ENCODE measurements at regions not wholly inside any gene's neighbourhood (a gene's known extent, or its start where the extent isn't known, plus 50 kb on each side); places are given as distances from the start of the nearest gene placed in this dataset.

DNA sequence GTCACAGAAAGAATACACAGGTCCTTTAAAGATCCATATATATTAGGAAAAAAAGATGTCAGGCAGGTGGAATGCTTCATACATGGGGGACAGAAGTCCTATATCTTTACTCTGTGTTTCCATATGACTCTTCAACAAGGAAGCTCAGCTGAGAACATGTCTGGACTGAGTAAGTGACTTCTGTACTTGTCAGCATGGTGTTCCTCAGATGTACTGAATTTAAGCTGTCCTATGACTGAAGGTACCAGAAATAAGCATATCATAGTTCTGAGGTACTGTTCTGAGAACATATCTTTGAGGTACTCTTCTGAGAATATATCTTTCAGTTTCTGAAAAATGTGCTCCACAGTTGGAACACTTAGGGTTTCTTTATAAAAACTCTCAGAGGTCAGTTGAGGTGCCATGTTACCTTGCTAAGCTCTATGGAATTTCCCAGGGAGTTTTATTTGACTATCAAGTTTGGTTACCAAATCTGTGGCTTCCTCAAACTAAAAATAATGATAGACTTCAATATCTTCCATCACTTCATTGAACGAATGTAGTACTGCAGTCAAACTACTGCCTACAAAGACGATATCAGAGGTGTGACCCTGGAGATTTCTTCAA is 597.2 kb upstream of the GNPDA2 start:
- no peak for TF ChIP-seq POLR2A (IDR thresholded peaks at IDR 0.05)
- TF ChIP-seq, protein P1, sequence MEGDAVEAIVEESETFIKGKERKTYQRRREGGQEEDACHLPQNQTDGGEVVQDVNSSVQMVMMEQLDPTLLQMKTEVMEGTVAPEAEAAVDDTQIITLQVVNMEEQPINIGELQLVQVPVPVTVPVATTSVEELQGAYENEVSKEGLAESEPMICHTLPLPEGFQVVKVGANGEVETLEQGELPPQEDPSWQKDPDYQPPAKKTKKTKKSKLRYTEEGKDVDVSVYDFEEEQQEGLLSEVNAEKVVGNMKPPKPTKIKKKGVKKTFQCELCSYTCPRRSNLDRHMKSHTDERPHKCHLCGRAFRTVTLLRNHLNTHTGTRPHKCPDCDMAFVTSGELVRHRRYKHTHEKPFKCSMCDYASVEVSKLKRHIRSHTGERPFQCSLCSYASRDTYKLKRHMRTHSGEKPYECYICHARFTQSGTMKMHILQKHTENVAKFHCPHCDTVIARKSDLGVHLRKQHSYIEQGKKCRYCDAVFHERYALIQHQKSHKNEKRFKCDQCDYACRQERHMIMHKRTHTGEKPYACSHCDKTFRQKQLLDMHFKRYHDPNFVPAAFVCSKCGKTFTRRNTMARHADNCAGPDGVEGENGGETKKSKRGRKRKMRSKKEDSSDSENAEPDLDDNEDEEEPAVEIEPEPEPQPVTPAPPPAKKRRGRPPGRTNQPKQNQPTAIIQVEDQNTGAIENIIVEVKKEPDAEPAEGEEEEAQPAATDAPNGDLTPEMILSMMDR (IDR thresholded peaks at IDR 0.05) = no peak

All from right lobe of liver (tissue), 4 donors.